WTC11 (cell line): ENCODE measurements at regions not wholly inside any gene's neighbourhood (a gene's known extent, or its start where the extent isn't known, plus 50 kb on each side); places are given as distances from the start of the nearest gene placed in this dataset.

Experiments
- ATAC-seq: fragments of 200-7000 bp; cut with Tn5 transposase; 2 replicates; pipeline ENCODE4 v1.10.0; 2021; ENCODE audit warnings: mild to moderate bottlenecking, moderate library complexity
- CTCF ChIA-PET: fragments of 300-600 bp; sonication (Branson Sonifier 250); formaldehyde crosslinking; loops from one replicate; lab custom pipeline; 2021; ENCODE audit warnings: antibody characterized with exemption; lab: Charles Lee
- POLR2A ChIA-PET: fragments of 350-600 bp; sonication (Branson Sonifier 250); formaldehyde crosslinking; loops from one replicate; lab custom pipeline; 2021; ENCODE audit warnings: antibody characterized with exemption; lab: Charles Lee
- DNase-seq: peaks from one replicate; pipeline ENCODE4 v3.0.0; 2021; ENCODE audit warnings: low spot score
- H3K27ac Mint-ChIP-seq: 2 replicates; pipeline ENCODE4 v1.8.0; 2021; ENCODE audit warnings: mixed read lengths
- H3K27me3 Mint-ChIP-seq: 2 replicates; pipeline ENCODE4 v1.8.0; 2021; ENCODE audit warnings: low read depth, mild to moderate bottlenecking, moderate library complexity, mixed read lengths
- H3K36me3 Mint-ChIP-seq: 2 replicates; pipeline ENCODE4 v1.8.0; 2021; ENCODE audit warnings: mixed read lengths
- H3K4me1 Mint-ChIP-seq: 2 replicates; pipeline ENCODE4 v1.8.0; 2022; ENCODE audit warnings: mixed read lengths
- H3K4me3 Mint-ChIP-seq: 2 replicates; pipeline ENCODE4 v1.8.0; 2021; ENCODE audit warnings: mild to moderate bottlenecking, moderate library complexity, mixed read lengths
- H3K9me3 Mint-ChIP-seq: 2 replicates; pipeline ENCODE4 v1.8.0; 2021; ENCODE audit warnings: mixed read lengths
- CREB1 ChIP-seq: sonication (generic); formaldehyde crosslinking; IDR thresholded peaks from 2 replicates; pipeline ENCODE4 v1.8.0; 2023; ENCODE audit warnings: mild to moderate bottlenecking, missing genetic modification reagents
- FOXP1 ChIP-seq: sonication (generic); formaldehyde crosslinking; IDR thresholded peaks from 2 replicates; pipeline ENCODE4 v1.8.0; 2022; ENCODE audit warnings: missing genetic modification reagents, mild to moderate bottlenecking, moderate library complexity, borderline replicate concordance
- KAT7 ChIP-seq: sonication (generic); formaldehyde crosslinking; IDR thresholded peaks from 2 replicates; pipeline ENCODE4 v1.8.1; 2023; ENCODE audit warnings: missing genetic modification reagents, mild to moderate bottlenecking, borderline replicate concordance
- NR2C2 ChIP-seq: sonication (generic); formaldehyde crosslinking; IDR thresholded peaks from 2 replicates; pipeline ENCODE4 v1.8.0; 2022; ENCODE audit warnings: mild to moderate bottlenecking, missing genetic modification reagents
- PRRX2 ChIP-seq: fragments of 250-450 bp; sonication (Bioruptor Pico); IDR thresholded peaks from 2 replicates; pipeline ENCODE4 v1.8.0; 2021; ENCODE audit warnings: mild to moderate bottlenecking
- SMAD4 ChIP-seq: sonication (generic); formaldehyde crosslinking; IDR thresholded peaks from 2 replicates; pipeline ENCODE4 v1.8.0; 2022; ENCODE audit warnings: mild to moderate bottlenecking, missing genetic modification reagents
- ZNF121 ChIP-seq: sonication (generic); formaldehyde crosslinking; IDR thresholded peaks from 2 replicates; pipeline ENCODE4 v1.8.0; 2023; ENCODE audit warnings: missing genetic modification reagents
- ZNF232 ChIP-seq: sonication (generic); formaldehyde crosslinking; IDR thresholded peaks from 2 replicates; pipeline ENCODE4 v1.8.0; 2022; ENCODE audit warnings: mild to moderate bottlenecking, missing genetic modification reagents
- ZNF423 ChIP-seq: fragments of 250-450 bp; sonication (Bioruptor Pico); IDR thresholded peaks from 2 replicates; pipeline ENCODE4 v2.1.2; 2022; ENCODE audit warnings: mild to moderate bottlenecking, moderate library complexity
- ZNF671 ChIP-seq: fragments of 250-450 bp; sonication (Bioruptor Pico); IDR thresholded peaks from 2 replicates; pipeline ENCODE4 v1.8.0; 2021; ENCODE audit warnings: mild to moderate bottlenecking
- TF ChIP-seq, protein P1 (sequence below): sonication (generic); formaldehyde crosslinking; conservative IDR thresholded peaks from 2 replicates; pipeline ENCODE4 v1.8.1; 2022; ENCODE audit warnings: mild to moderate bottlenecking, missing genetic modification reagents
- TF ChIP-seq, protein P2 (sequence below): sonication (generic); formaldehyde crosslinking; IDR thresholded peaks from 2 replicates; pipeline ENCODE4 v1.8.1; 2023; ENCODE audit warnings: mild to moderate bottlenecking, missing genetic modification reagents, moderate library complexity
- TF ChIP-seq, protein P3 (sequence below): sonication (generic); formaldehyde crosslinking; IDR thresholded peaks from 2 replicates; pipeline ENCODE4 v1.8.0; 2022; ENCODE audit warnings: mild to moderate bottlenecking, missing genetic modification reagents
- TF ChIP-seq, protein P4 (sequence below): sonication (generic); formaldehyde crosslinking; IDR thresholded peaks from 2 replicates; pipeline ENCODE4 v1.8.0; 2022; ENCODE audit warnings: mild to moderate bottlenecking, missing genetic modification reagents
- TF ChIP-seq, protein P5 (sequence below): sonication (generic); formaldehyde crosslinking; IDR thresholded peaks from 2 replicates; pipeline ENCODE4 v1.8.0; 2023; ENCODE audit warnings: mild to moderate bottlenecking, missing genetic modification reagents
- TF ChIP-seq, protein P6 (sequence below): sonication (generic); formaldehyde crosslinking; IDR thresholded peaks from 2 replicates; pipeline ENCODE4 v1.8.1; 2022; ENCODE audit warnings: low read depth, missing genetic modification reagents, borderline replicate concordance
- TF ChIP-seq, protein P7 (sequence below): fragments of 250-450 bp; sonication (Bioruptor Pico); conservative IDR thresholded peaks from 2 replicates; pipeline ENCODE4 v1.9.0; 2021; ENCODE audit warnings: mild to moderate bottlenecking

DNA sequence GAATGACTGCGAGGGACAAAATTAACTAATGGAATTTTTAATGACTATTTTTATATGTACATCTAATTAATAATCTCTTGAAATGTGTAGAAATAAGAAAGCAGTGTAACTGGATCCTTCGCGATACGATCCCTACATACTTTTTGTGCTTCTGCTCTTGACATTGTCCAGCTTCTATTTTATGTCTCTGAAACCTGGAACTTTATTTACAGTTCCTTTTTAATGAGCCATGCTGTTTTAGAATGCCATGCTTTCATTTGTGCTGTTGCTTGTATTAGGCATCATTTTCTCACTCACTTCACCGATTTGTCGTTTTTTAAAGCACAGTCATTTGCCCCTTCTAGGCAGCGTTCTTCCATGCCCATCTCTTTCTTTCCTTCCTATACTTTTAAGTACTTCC lies 301.3 kb downstream of the EDEM1 start:
- CTCF ChIA-PET: no interaction called here
- POLR2A ChIA-PET: no interaction called here
- no peaks in the 10 kb centered on the region for H3K4me1 Mint-ChIP-seq
- no peaks in the 10 kb centered on the region; the same call in 1 of the 2 replicates for H3K27me3 Mint-ChIP-seq
- TF ChIP-seq, protein P1, sequence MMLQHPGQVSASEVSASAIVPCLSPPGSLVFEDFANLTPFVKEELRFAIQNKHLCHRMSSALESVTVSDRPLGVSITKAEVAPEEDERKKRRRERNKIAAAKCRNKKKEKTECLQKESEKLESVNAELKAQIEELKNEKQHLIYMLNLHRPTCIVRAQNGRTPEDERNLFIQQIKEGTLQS (CRISPR knock-in tag): no peak
- TF ChIP-seq PRRX2 (CRISPR knock-in tag) (no peak), SMAD4 (no peak), KAT7 (CRISPR knock-in tag) (no peak), ZNF423 (CRISPR knock-in tag) (no peak), ZNF671 (no peak), ZNF121 (CRISPR knock-in tag) (no peak), FOXP1 (CRISPR knock-in tag) (no peak), NR2C2 (CRISPR knock-in tag) (no peak), ZNF232 (CRISPR knock-in tag) (no peak), CREB1 (CRISPR knock-in tag) (no peak)
- TF ChIP-seq, protein P2, sequence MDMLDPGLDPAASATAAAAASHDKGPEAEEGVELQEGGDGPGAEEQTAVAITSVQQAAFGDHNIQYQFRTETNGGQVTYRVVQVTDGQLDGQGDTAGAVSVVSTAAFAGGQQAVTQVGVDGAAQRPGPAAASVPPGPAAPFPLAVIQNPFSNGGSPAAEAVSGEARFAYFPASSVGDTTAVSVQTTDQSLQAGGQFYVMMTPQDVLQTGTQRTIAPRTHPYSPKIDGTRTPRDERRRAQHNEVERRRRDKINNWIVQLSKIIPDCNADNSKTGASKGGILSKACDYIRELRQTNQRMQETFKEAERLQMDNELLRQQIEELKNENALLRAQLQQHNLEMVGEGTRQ (CRISPR knock-in tag): no peak
- TF ChIP-seq, protein P3, sequence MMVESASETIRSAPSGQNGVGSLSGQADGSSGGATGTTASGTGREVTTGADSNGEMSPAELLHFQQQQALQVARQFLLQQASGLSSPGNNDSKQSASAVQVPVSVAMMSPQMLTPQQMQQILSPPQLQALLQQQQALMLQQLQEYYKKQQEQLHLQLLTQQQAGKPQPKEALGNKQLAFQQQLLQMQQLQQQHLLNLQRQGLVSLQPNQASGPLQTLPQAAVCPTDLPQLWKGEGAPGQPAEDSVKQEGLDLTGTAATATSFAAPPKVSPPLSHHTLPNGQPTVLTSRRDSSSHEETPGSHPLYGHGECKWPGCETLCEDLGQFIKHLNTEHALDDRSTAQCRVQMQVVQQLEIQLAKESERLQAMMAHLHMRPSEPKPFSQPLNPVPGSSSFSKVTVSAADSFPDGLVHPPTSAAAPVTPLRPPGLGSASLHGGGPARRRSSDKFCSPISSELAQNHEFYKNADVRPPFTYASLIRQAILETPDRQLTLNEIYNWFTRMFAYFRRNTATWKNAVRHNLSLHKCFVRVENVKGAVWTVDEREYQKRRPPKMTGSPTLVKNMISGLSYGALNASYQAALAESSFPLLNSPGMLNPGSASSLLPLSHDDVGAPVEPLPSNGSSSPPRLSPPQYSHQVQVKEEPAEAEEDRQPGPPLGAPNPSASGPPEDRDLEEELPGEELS (CRISPR knock-in tag): no peak
- TF ChIP-seq, protein P4, sequence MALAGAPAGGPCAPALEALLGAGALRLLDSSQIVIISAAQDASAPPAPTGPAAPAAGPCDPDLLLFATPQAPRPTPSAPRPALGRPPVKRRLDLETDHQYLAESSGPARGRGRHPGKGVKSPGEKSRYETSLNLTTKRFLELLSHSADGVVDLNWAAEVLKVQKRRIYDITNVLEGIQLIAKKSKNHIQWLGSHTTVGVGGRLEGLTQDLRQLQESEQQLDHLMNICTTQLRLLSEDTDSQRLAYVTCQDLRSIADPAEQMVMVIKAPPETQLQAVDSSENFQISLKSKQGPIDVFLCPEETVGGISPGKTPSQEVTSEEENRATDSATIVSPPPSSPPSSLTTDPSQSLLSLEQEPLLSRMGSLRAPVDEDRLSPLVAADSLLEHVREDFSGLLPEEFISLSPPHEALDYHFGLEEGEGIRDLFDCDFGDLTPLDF (CRISPR knock-in tag): no peak
- TF ChIP-seq, protein P5, sequence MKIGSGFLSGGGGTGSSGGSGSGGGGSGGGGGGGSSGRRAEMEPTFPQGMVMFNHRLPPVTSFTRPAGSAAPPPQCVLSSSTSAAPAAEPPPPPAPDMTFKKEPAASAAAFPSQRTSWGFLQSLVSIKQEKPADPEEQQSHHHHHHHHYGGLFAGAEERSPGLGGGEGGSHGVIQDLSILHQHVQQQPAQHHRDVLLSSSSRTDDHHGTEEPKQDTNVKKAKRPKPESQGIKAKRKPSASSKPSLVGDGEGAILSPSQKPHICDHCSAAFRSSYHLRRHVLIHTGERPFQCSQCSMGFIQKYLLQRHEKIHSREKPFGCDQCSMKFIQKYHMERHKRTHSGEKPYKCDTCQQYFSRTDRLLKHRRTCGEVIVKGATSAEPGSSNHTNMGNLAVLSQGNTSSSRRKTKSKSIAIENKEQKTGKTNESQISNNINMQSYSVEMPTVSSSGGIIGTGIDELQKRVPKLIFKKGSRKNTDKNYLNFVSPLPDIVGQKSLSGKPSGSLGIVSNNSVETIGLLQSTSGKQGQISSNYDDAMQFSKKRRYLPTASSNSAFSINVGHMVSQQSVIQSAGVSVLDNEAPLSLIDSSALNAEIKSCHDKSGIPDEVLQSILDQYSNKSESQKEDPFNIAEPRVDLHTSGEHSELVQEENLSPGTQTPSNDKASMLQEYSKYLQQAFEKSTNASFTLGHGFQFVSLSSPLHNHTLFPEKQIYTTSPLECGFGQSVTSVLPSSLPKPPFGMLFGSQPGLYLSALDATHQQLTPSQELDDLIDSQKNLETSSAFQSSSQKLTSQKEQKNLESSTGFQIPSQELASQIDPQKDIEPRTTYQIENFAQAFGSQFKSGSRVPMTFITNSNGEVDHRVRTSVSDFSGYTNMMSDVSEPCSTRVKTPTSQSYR (CRISPR knock-in tag): no peak
- TF ChIP-seq, protein P6, sequence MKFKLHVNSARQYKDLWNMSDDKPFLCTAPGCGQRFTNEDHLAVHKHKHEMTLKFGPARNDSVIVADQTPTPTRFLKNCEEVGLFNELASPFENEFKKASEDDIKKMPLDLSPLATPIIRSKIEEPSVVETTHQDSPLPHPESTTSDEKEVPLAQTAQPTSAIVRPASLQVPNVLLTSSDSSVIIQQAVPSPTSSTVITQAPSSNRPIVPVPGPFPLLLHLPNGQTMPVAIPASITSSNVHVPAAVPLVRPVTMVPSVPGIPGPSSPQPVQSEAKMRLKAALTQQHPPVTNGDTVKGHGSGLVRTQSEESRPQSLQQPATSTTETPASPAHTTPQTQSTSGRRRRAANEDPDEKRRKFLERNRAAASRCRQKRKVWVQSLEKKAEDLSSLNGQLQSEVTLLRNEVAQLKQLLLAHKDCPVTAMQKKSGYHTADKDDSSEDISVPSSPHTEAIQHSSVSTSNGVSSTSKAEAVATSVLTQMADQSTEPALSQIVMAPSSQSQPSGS: no peak
- TF ChIP-seq, protein P7, sequence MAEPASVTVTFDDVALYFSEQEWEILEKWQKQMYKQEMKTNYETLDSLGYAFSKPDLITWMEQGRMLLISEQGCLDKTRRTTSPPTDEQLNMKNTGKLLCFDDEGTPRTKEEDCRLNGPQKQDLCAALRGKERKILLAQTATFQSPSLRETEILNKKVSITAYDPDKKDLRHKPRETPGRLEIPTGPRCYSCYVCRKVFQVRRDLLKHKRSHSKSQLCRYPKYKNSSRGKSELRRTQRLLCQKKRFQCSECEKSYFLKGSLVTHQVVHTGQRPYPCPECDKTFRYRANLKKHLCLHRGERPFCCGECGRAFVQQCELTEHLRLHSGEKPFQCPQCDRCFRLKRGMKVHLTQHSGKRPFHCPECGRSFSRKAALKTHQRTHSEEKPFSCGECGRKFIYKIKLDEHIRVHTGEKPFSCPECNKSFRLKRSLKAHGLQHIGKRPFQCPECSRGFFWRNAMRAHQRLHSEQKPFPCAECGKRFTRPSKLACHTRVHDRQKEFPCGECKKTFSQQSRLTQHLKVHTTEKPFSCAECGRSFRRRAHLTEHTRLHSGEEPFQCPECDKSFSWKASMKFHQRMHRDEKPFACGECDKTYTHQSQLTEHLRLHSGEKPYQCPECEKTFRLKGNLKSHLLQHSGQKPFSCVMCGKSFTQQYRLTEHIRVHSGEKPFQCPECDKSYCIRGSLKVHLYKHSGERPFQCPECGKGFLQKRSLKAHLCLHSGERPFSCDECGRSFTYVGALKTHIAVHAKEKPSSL (CRISPR knock-in tag): no peak
- no peak overlapping the region for H3K27ac Mint-ChIP-seq
- DNase-seq: no peak
- H3K4me3 Mint-ChIP-seq: no peak overlapping the region
- peaks cover 72% of the 10 kb centered on the region for H3K9me3 Mint-ChIP-seq
- ATAC-seq: no peak
- H3K36me3 Mint-ChIP-seq: peaks cover 18% of the 10 kb centered on the region
